ENCODE measurements at regions not wholly inside any gene's neighbourhood (a gene's known extent, or its start where the extent isn't known, plus 50 kb on each side); places are given as distances from the start of the nearest gene placed in this dataset.

DNA sequence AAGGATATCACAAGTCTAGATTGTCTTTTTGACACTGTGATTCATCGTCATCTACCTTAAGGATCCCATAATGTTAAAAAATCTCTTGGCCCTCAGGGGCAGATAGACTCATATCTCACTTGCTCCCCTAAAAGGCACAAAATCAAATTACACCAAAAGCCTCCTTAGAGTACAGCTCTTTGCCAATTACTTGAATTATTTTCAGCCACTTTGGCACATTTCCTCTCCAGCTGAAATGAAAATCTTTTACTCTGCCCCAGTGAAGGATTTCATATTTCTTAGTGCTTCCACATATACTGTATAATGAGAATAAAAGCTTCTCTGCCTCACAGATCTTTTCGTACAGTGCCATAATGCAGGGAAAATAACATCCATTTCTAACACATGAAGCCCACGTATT lies 190.7 kb upstream of the GBE1 start:
- no peaks in the 10 kb centered on the region for H3K27me3 ChIP-seq (ENCODE audit: control insufficient read depth, insufficient read depth, low read length)
- H3K36me3 ChIP-seq (ENCODE audit: insufficient read depth, low read length), result no peaks in the 10 kb centered on the region
- H3K4me1 ChIP-seq (ENCODE audit: control insufficient read depth, insufficient read depth, low read length), result no peaks in the 10 kb centered on the region
- no peak overlapping the region for H3K4me3 ChIP-seq (ENCODE audit: low read length)
- H3K9me3 ChIP-seq (replicated peaks; ENCODE audit: low read length), result no peaks in the 10 kb centered on the region
- H3K4me2 ChIP-seq (ENCODE audit: low read length), result no peak overlapping the region
- H3K9ac ChIP-seq (ENCODE audit: low read depth, low read length), result no peak overlapping the region

DNA sequence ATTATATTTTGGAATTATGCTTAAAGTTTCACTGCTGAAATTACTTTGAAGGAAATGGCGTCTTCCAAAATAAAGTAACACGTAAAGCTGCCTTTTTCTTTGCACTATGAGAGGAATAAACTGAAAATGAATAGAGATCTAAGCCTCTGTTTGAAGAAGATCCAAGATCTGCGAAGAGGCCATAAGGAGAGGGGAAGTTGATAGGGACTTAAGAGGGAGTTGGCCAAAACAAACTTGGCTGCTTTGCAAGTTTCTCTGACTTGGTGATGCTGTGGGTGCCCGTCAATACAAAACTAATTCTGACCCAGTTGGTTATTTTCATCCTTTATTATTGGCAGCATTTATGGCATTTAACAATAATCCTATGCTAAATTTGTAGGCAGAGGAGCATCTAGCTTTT lies 190.2 kb upstream of the GBE1 start:
- Histone ChIP-seq H3K4me3 (ENCODE audit: low read length) (no peak overlapping the region), H3K9ac (ENCODE audit: low read depth, low read length) (no peak overlapping the region), H3K27me3 (ENCODE audit: control insufficient read depth, insufficient read depth, low read length) (no peaks in the 10 kb centered on the region), H3K9me3 (replicated peaks; ENCODE audit: low read length) (no peaks in the 10 kb centered on the region), H3K36me3 (ENCODE audit: insufficient read depth, low read length) (no peaks in the 10 kb centered on the region), H3K4me1 (ENCODE audit: control insufficient read depth, insufficient read depth, low read length) (no peaks in the 10 kb centered on the region), H3K4me2 (ENCODE audit: low read length) (no peak overlapping the region)

DNA sequence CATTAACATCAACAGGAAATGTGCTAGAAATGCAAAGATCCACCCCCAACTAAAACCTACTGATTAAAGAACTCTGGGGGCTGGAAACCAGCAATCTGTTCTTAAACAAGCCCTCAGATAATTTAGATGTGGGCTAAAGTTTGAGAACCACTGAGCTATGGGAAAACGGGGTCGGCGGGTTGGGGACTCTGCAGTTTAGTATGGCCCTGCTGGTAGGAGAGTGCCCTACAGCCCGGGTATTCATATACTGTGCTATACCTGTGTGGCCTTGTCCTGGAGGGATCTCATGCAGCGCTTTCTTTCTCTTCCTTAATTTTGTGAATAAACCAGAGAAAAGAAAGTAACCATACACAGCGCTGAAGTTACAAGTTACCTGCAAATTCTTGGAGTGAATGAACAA lies 189.7 kb upstream of the GBE1 start:
- H3K4me3 ChIP-seq (ENCODE audit: low read length), result no peak overlapping the region

DNA sequence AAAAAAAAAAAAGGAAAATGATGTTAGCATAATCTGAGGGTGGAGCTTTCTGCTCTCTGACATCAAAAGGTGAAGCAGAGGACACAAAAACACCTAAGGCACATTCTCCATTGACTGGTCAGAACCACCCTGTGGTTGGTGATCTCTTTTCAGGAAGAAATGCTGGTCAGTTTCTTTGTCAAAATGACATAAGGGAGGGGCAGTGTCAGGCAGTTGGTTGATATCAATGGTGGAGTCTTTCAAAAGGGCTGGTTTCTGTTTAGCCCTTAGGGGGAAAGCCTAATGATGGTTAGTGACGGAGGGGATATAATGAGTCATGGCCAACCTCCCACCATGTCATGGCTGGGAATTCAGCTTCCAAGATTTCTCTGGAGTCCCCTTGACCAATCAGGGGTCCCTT lies 185.9 kb upstream of the GBE1 start:
- Histone ChIP-seq H3K36me3 (ENCODE audit: insufficient read depth, low read length) (no peaks in the 10 kb centered on the region), H3K27me3 (ENCODE audit: control insufficient read depth, insufficient read depth, low read length) (no peaks in the 10 kb centered on the region), H3K4me2 (ENCODE audit: low read length) (no peak overlapping the region), H3K4me3 (ENCODE audit: low read length) (no peak overlapping the region), H3K9me3 (replicated peaks; ENCODE audit: low read length) (no peaks in the 10 kb centered on the region), H3K4me1 (ENCODE audit: control insufficient read depth, insufficient read depth, low read length) (no peaks in the 10 kb centered on the region), H3K9ac (ENCODE audit: low read depth, low read length) (no peak overlapping the region)

More for the DNA sequence above, 189.7 kb upstream of the GBE1 start:
- no peaks in the 10 kb centered on the region for H3K9me3 ChIP-seq (replicated peaks; ENCODE audit: low read length)
- H3K36me3 ChIP-seq (ENCODE audit: insufficient read depth, low read length), result no peaks in the 10 kb centered on the region
- no peaks in the 10 kb centered on the region for H3K4me1 ChIP-seq (ENCODE audit: control insufficient read depth, insufficient read depth, low read length)
- no peaks in the 10 kb centered on the region for H3K27me3 ChIP-seq (ENCODE audit: control insufficient read depth, insufficient read depth, low read length)
- no peak overlapping the region for H3K4me2 ChIP-seq (ENCODE audit: low read length)
- H3K9ac ChIP-seq (ENCODE audit: low read depth, low read length), result no peak overlapping the region

DNA sequence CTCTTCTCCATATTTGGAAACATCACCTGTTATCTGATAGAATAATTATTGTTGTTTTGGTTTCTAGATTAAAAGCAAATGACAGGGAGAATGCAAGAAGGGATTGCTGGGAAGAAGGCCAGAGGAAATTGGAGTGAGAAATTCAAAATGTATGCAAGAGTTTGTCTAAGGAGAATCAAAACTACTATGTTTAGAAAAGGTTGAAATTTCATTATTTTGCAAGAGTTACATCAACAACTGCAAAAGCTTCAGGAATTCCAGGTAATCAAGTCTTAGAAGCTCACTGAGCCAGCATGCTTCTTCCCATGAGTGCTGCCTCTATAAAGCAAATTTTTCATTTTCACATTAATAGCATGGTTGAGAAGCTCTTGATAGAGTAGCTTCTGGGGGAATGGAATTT lies 177.2 kb upstream of the GBE1 start:
- Histone ChIP-seq H3K27me3 (ENCODE audit: control insufficient read depth, insufficient read depth, low read length) (no peaks in the 10 kb centered on the region), H3K9me3 (replicated peaks; ENCODE audit: low read length) (no peaks in the 10 kb centered on the region), H3K36me3 (ENCODE audit: insufficient read depth, low read length) (no peaks in the 10 kb centered on the region), H3K4me1 (ENCODE audit: control insufficient read depth, insufficient read depth, low read length) (no peaks in the 10 kb centered on the region), H3K4me2 (ENCODE audit: low read length) (no peak overlapping the region), H3K4me3 (ENCODE audit: low read length) (no peak overlapping the region), H3K9ac (ENCODE audit: low read depth, low read length) (no peak overlapping the region)

DNA sequence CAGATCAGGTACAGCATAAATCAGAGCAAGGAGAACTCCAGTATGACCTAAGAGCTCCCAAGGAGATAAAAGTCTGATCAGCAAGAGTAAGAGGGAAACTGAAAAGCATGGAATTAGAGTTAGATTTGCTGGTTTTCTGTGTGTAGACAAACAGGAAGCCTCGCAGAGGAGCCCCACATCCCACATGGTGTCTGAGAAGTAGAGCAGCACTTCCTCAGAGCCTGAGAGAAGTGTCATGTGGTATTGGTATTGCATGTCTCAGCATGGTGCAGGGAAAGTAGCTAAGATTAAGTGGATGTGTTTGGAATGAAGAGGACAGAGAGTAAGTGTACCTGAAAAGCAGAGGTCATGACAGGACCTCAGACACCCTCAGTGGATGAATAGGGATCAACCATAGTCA lies 175.4 kb upstream of the GBE1 start:
- Histone ChIP-seq H3K4me2 (ENCODE audit: low read length) (no peak overlapping the region), H3K4me1 (ENCODE audit: control insufficient read depth, insufficient read depth, low read length) (no peaks in the 10 kb centered on the region), H3K9ac (ENCODE audit: low read depth, low read length) (no peak overlapping the region), H3K9me3 (replicated peaks; ENCODE audit: low read length) (no peaks in the 10 kb centered on the region), H3K4me3 (ENCODE audit: low read length) (no peak overlapping the region), H3K36me3 (ENCODE audit: insufficient read depth, low read length) (no peaks in the 10 kb centered on the region), H3K27me3 (ENCODE audit: control insufficient read depth, insufficient read depth, low read length) (no peaks in the 10 kb centered on the region)

DNA sequence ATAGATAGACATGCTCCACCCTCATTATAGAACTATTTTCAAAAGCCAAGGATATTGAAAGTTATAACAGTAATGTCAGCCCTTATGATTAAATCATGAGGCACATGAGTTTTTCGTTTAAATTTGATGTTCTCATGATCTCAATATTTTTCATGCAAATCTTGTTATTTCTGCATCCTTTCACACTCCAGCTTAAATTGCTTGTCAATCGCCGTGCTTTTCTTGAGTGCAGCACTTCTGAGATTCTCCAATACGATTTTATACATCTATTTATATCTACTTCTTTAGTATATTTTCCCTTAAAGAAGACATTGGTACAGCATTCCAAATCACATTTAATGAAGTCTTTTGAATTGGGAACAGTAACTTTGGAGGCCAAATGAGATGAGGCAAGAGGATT lies 171.2 kb upstream of the GBE1 start:
- no peaks in the 10 kb centered on the region for H3K27me3 ChIP-seq (ENCODE audit: control insufficient read depth, insufficient read depth, low read length)
- H3K9ac ChIP-seq (ENCODE audit: low read depth, low read length), result no peak overlapping the region
- no peak overlapping the region for H3K4me2 ChIP-seq (ENCODE audit: low read length)
- H3K4me3 ChIP-seq (ENCODE audit: low read length), result no peak overlapping the region
- H3K9me3 ChIP-seq (replicated peaks; ENCODE audit: low read length), result no peaks in the 10 kb centered on the region
- no peaks in the 10 kb centered on the region for H3K4me1 ChIP-seq (ENCODE audit: control insufficient read depth, insufficient read depth, low read length)
- no peaks in the 10 kb centered on the region for H3K36me3 ChIP-seq (ENCODE audit: insufficient read depth, low read length)

DNA sequence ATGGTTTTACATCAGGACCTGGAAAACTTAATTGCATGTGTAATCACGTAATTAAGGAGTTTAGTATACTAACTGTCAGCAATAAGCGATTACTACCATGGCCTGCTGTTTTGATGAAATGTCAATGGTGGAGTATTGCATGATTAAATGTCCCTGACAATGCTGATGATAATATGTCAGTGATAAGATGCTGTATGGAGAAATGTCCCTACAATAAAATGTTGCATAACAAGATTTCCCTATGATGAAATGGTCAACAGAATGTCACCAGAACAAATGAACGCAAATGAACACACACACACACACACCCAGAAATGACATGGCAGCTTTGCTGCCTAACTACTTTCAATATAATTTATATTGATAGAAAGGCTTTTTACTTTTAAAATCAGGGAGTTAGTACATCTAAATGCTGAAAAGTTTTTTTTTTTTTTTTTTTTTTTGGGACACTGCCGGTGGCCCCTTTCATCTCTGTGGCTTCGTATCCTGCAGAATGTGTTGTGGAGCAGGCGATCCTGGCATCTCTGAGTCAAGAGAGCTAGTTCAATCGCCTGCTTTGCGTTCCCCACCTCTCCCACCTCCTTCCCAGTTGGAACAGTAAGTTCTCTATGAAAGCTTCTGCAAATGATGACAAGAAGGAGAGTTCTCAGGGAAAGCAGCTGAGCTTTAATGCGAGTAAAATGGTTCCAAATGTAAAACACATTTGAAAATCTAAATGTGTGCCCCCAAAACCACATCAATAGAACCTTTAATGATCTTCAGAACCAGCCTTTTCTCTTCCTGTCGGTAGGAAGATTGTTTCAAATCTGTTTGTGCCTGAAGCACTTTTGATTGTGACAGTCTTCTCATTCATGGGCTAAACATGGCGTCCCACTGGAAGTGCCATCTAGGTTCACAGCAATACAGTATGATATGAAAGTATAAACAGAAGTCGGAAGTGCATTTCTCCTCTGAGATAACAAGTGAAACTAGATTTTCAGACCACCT lies 170.1 kb upstream of the GBE1 start:
- Histone ChIP-seq H3K9ac (ENCODE audit: low read depth, low read length) (no peak overlapping the region), H3K4me1 (ENCODE audit: control insufficient read depth, insufficient read depth, low read length) (no peaks in the 10 kb centered on the region), H3K9me3 (replicated peaks; ENCODE audit: low read length) (no peaks in the 10 kb centered on the region), H3K4me2 (ENCODE audit: low read length) (no peak overlapping the region), H3K27me3 (ENCODE audit: control insufficient read depth, insufficient read depth, low read length) (no peaks in the 10 kb centered on the region), H3K36me3 (ENCODE audit: insufficient read depth, low read length) (no peaks in the 10 kb centered on the region), H3K4me3 (ENCODE audit: low read length) (no peak overlapping the region)

DNA sequence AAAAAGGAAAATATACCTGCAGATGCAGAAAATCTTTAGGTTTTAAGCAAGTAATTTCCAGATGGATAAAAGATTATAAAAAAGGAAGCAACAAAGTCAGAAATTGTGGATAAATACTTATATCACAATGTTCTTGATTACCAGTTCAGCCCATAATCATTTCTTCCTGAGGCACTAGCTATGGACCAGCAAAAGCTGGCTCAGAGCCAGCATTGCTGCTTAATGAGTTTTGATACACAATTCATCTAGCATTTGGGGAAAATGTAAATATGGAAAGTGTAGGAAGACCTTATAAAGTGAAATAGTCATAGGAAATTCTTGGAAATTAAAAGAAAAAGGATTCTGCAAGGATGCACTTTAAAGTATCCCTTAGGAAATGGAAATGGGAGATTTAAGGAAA lies 168.3 kb upstream of the GBE1 start:
- Histone ChIP-seq H3K4me1 (ENCODE audit: control insufficient read depth, insufficient read depth, low read length) (no peaks in the 10 kb centered on the region), H3K36me3 (ENCODE audit: insufficient read depth, low read length) (no peaks in the 10 kb centered on the region), H3K27me3 (ENCODE audit: control insufficient read depth, insufficient read depth, low read length) (no peaks in the 10 kb centered on the region), H3K4me2 (ENCODE audit: low read length) (no peak overlapping the region), H3K9me3 (replicated peaks; ENCODE audit: low read length) (no peaks in the 10 kb centered on the region), H3K9ac (ENCODE audit: low read depth, low read length) (no peak overlapping the region), H3K4me3 (ENCODE audit: low read length) (no peak overlapping the region)

DNA sequence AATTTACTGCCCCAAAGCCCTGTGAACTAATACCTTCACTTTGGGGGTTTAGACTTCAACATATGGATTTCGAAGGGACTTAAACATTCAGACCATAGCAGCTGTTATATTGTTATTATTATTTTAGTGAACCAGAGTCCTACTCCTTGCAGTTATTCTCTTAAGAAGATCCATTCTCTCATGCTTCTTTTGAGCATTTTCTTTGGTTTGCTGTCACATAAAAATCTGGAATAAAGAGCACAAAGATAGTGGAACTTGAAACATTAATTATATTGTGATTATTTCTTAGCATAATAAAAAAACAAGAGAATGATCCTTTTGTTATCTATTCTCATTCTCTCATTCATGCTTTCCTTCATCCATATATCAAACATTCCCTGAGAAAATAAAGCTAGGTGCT lies 166.4 kb upstream of the GBE1 start:
- H3K4me2 ChIP-seq (ENCODE audit: low read length), result no peak overlapping the region
- no peak overlapping the region for H3K4me3 ChIP-seq (ENCODE audit: low read length)
- no peaks in the 10 kb centered on the region for H3K9me3 ChIP-seq (replicated peaks; ENCODE audit: low read length)
- no peak overlapping the region for H3K9ac ChIP-seq (ENCODE audit: low read depth, low read length)
- H3K36me3 ChIP-seq (ENCODE audit: insufficient read depth, low read length), result no peaks in the 10 kb centered on the region
- H3K27me3 ChIP-seq (ENCODE audit: control insufficient read depth, insufficient read depth, low read length), result no peaks in the 10 kb centered on the region
- no peaks in the 10 kb centered on the region for H3K4me1 ChIP-seq (ENCODE audit: control insufficient read depth, insufficient read depth, low read length)

DNA sequence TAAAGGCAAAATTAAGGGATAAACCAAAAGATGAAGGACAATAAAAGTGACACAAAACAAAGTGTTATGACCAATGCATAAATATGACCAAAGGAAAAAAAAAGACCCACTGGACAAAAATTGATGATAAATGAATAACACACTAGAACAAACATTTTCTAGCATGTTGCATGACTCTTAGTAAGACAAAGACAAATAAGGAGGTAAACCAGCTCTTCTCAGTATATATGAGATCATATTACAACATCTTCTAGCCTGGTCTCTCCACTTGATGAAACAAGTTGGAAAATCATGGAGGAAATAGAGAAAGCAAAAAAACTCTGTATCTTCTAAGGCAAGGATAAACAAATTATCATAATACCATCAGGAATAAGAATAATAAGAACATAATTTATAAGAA lies 163.9 kb upstream of the GBE1 start:
- Histone ChIP-seq H3K4me1 (ENCODE audit: control insufficient read depth, insufficient read depth, low read length) (no peaks in the 10 kb centered on the region), H3K27me3 (ENCODE audit: control insufficient read depth, insufficient read depth, low read length) (no peaks in the 10 kb centered on the region), H3K4me2 (ENCODE audit: low read length) (no peak overlapping the region), H3K9ac (ENCODE audit: low read depth, low read length) (no peak overlapping the region), H3K4me3 (ENCODE audit: low read length) (no peak overlapping the region), H3K9me3 (replicated peaks; ENCODE audit: low read length) (no peaks in the 10 kb centered on the region), H3K36me3 (ENCODE audit: insufficient read depth, low read length) (no peaks in the 10 kb centered on the region)

DNA sequence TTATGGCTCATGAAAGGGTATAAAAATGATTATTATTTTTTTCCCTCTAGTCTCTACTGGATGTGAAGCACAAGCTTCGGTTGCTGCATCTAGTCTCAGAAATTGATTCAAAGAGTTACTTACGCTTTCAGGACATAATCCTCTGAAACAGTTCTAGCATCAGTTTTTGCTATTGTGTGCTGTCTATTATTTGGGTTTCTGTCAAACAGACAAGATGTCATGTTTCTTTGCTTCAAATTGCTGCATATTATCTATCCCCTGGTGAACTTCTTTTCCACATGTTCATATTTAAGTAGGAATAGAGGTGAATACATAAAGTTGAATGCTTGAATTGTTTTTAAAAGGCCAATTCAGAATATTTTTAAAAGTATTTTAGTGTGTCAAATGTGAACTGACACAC lies 161.6 kb upstream of the GBE1 start:
- H3K9ac ChIP-seq (ENCODE audit: low read depth, low read length), result no peak overlapping the region
- H3K27me3 ChIP-seq (ENCODE audit: control insufficient read depth, insufficient read depth, low read length), result no peaks in the 10 kb centered on the region
- H3K9me3 ChIP-seq (replicated peaks; ENCODE audit: low read length), result no peaks in the 10 kb centered on the region
- H3K4me2 ChIP-seq (ENCODE audit: low read length), result no peak overlapping the region
- H3K36me3 ChIP-seq (ENCODE audit: insufficient read depth, low read length), result no peaks in the 10 kb centered on the region
- no peak overlapping the region for H3K4me3 ChIP-seq (ENCODE audit: low read length)
- H3K4me1 ChIP-seq (ENCODE audit: control insufficient read depth, insufficient read depth, low read length), result no peaks in the 10 kb centered on the region

Measured in skeletal muscle satellite cell (primary cell).